GM13977 (cell line): ENCODE measurements at regions not wholly inside any gene's neighbourhood (a gene's known extent, or its start where the extent isn't known, plus 50 kb on each side); places are given as distances from the start of the nearest gene placed in this dataset.
"Not testable (repeated sequence)": the region's sequence is repeated elsewhere in the genome, so short reads cannot be mapped to it uniquely, and the experiment has no call there.

ENCODE experiments used
- DNase-seq: peaks from one replicate; pipeline ENCODE4 v3.0.0; 2012; ENCODE audit warnings: low spot score
- in situ Hi-C: fragments of 300-500 bp; cut with MboI; formaldehyde crosslinking; loops from one replicate; pipeline ENCODE4 v1.12.0; 2022; ENCODE audit warnings: low sequenced_read_pairs, low pct_unique_long_range_greater_than_20kb, mixed read lengths, inconsistent platforms; ENCODE audit not compliant: unreplicated experiment
- TF ChIP-seq, protein P1 (sequence below): IDR thresholded peaks from 2 replicates; pipeline ENCODE4 v1.5.1; 2012; ENCODE audit warnings: mild to moderate bottlenecking, control low read depth; ENCODE audit not compliant: insufficient read depth; ENCODE audit errors: extremely low read depth, missing control alignments

DNA sequence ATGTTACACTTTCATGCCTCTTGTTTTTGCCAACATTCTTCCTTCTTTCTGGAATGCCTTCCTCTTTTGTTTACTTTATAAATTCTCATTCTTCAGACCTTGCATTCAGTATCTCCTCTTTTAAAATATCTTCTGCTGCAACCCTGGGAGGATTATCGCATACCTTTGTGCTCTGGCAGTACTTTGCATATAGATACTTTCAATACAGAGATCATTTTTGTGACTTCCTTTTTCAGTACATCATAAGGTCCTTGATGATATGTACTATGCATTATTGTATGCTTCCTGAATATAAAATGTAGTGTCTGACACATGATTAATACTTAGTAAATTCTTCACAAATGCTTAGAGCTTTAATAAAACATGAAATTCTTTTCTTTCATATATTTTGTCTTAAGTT lies 538.7 kb downstream of the TRIB2 start:
- DNase-seq = no peak
- in situ Hi-C loops = no loop called here
- TF ChIP-seq, protein P1, sequence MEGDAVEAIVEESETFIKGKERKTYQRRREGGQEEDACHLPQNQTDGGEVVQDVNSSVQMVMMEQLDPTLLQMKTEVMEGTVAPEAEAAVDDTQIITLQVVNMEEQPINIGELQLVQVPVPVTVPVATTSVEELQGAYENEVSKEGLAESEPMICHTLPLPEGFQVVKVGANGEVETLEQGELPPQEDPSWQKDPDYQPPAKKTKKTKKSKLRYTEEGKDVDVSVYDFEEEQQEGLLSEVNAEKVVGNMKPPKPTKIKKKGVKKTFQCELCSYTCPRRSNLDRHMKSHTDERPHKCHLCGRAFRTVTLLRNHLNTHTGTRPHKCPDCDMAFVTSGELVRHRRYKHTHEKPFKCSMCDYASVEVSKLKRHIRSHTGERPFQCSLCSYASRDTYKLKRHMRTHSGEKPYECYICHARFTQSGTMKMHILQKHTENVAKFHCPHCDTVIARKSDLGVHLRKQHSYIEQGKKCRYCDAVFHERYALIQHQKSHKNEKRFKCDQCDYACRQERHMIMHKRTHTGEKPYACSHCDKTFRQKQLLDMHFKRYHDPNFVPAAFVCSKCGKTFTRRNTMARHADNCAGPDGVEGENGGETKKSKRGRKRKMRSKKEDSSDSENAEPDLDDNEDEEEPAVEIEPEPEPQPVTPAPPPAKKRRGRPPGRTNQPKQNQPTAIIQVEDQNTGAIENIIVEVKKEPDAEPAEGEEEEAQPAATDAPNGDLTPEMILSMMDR = no peak

- TF ChIP-seq, protein P1 = no peak
- DNase-seq = no peak
- in situ Hi-C loops = no loop called here
These were observed 543.7 kb downstream of the TRIB2 start for GRCh38 chr2:13260402-13260801.

DNA sequence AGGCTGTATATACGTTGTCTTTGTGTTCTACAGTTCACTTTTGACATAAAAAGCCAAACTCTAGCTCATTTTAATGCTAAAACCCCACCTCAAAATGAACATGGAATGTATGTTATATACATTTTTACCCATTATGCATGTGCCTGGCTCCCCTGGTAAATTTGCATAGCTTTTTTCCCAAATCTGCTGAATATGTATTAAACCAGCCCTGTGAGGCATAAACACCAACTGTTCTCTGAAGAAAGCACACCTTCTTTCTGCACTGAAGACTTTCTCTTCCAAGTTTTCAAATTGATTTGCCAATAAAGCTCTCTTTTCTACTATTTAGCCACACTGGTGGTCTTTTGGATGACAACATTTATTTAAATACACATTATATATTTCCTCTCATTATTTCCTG lies 549.4 kb downstream of the TRIB2 start:
- TF ChIP-seq, protein P1 = no peak
- no peak for DNase-seq
- in situ Hi-C loops = no loop called here

DNA sequence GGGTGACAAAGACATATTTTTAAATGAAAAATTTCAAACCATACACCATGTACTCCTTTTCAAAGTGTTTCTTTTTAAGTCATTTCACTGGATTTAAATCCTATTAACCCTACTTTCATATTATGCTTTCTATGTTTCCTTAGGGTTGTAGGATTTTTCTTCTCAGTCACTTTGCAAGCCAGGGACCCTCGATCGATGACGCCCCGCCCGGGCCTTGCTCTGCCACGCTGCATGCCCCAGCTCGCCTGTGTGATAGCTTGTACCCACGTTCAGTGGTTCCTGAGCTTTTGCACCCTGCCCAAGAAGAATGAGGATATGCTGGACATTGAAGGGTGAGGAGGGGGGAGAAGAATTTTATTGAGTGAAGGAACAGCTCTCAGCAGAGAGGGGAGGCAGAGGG lies 568.0 kb downstream of the TRIB2 start:
- DNase-seq = no peak
- TF ChIP-seq, protein P1 = no peak
- in situ Hi-C loops = no loop called here

DNA sequence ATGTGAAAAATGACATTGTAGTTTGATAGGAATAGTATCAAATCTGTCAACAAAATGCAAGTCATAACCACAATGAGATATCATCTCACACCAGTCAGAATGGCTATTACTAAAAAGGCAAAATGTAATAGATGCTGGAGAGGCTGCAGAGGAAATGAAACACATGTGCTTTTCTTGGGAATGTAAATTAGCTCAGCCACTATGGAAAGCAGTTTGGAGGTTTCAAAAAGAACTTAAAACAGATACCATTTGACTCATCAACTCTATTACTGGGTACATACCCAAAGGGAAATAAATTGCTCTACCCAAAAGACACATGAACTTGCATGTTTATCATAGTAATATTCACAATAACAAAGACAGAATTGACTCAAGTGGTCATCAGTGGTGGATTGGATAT lies 572.6 kb downstream of the TRIB2 start:
- TF ChIP-seq, protein P1 = no peak
- DNase-seq = no peak
- in situ Hi-C loops = no loop called here

GRCh38 chr2:13308478-13308805 lies 591.7 kb downstream of the TRIB2 start:
- in situ Hi-C loops, DNase-seq: not testable (repeated sequence)

GRCh38 chr2:13308989-13309388 lies 592.3 kb downstream of the TRIB2 start:
- no peak for DNase-seq
- TF ChIP-seq, protein P1 = no peak
- in situ Hi-C loops = no loop called here
